HG03469 (cell line): ENCODE measurements at regions not wholly inside any gene's neighbourhood (a gene's known extent, or its start where the extent isn't known, plus 50 kb on each side); places are given as distances from the start of the nearest gene placed in this dataset.
"Not testable (repeated sequence)": the region's sequence is repeated elsewhere in the genome, so short reads cannot be mapped to it uniquely, and the experiment has no call there.

Experiments used
- ATAC-seq: cut with Tn5 transposase; IDR thresholded peaks from one replicate; pipeline ENCODE4 v1.9.1; 2021; ENCODE audit warnings: mild to moderate bottlenecking, moderate library complexity, moderate number of reproducible peaks; ENCODE audit not compliant: unreplicated experiment

DNA sequence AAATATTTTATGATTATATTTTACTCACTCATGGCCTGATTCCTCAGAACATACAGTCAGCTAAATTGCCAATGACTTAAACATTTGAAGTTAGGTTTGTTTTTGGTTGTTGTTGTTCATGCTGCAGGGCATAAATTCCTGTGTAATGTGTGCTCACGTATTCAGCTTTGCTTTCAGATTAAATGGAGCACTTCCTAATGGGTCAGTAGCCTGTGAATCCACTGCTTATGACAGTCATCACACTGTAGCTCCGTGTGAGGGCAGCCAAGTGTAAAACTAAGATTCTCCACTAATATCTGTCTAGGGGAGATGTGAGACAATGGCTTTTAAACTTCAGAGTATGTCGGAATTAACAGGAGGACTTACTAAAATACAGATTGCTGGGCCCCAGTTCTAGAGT lies 955.8 kb downstream of the SPATA31A7 start:
- ATAC-seq: not testable (repeated sequence)
